CD14-positive monocyte (primary cell): ENCODE measurements at regions not wholly inside any gene's neighbourhood (a gene's known extent, or its start where the extent isn't known, plus 50 kb on each side); places are given as distances from the start of the nearest gene placed in this dataset.

Experiments used
- DNase-seq, 3 donors: peaks; one replicate each; pipeline ENCODE4 v3.0.0-alpha.2; 2011 to 2022
- H2AFZ ChIP-seq: 2 replicates; pipeline ENCODE4 v1.6.0; 2012; ENCODE audit warnings: mild to moderate bottlenecking, low read depth, low read length, inconsistent platforms; ENCODE audit not compliant: insufficient read depth, poor library complexity, severe bottlenecking
- H3K27ac ChIP-seq, 2 donors: 1 replicate in 1 of 2; 2 replicates in 1 of 2; pipeline ENCODE4 v1.5.1; 2012 to 2013; ENCODE audit warnings: low read length in 2 of 2, control low read depth in 1 of 2, inconsistent platforms in 1 of 2, low read depth in 1 of 2, mild to moderate bottlenecking in 1 of 2
- H3K27me3 ChIP-seq, 2 donors: one replicate each; pipeline versions ENCODE4 v1.6.0 to v1.6.1; 2011 to 2013; ENCODE audit warnings: low read length in 2 of 2; ENCODE audit not compliant: control insufficient read depth in 2 of 2, insufficient read depth in 2 of 2
- H3K36me3 ChIP-seq, 2 donors: replicated peaks in 1 of 2; 1 replicate in 1 of 2; 2 replicates in 1 of 2; pipeline versions ENCODE4 v1.5.1 to v1.6.1; 2012 to 2013; ENCODE audit warnings: low read length in 2 of 2, control low read depth in 1 of 2, inconsistent platforms in 1 of 2, mild to moderate bottlenecking in 1 of 2; ENCODE audit not compliant: insufficient read depth in 2 of 2, control insufficient read depth in 1 of 2
- H3K4me1 ChIP-seq, 2 donors: 1 replicate in 1 of 2; 2 replicates in 1 of 2; pipeline versions ENCODE4 v1.5.1 to v1.6.1; 2012 to 2013; ENCODE audit warnings: low read length in 2 of 2, control low read depth in 1 of 2, inconsistent platforms in 1 of 2, mild to moderate bottlenecking in 1 of 2, moderate library complexity in 1 of 2; ENCODE audit not compliant: insufficient read depth in 2 of 2, control insufficient read depth in 1 of 2
- H3K4me2 ChIP-seq: replicated peaks from 2 replicates; pipeline ENCODE3; 2012; ENCODE audit warnings: low read length, moderate library complexity, mild to moderate bottlenecking; ENCODE audit not compliant: poor library complexity, severe bottlenecking; ENCODE audit errors: extremely low read depth
- H3K4me3 ChIP-seq, 3 experiments: fragments of 200-600 bp in 1 of 3; sonication (generic) in 1 of 3; replicated peaks in 1 of 3; 1 replicate in 2 of 3; 2 replicates in 1 of 3; pipeline ENCODE4 v1.5.1; 2011 to 2013; ENCODE audit warnings: low read length in 3 of 3, mild to moderate bottlenecking in 3 of 3, control low read depth in 2 of 3, low read depth in 2 of 3, inconsistent platforms in 1 of 3, moderate library complexity in 1 of 3
- H3K79me2 ChIP-seq: 2 replicates; pipeline ENCODE4 v1.6.0; 2012; ENCODE audit warnings: mild to moderate bottlenecking, control low read depth, inconsistent platforms, low read length, moderate library complexity; ENCODE audit not compliant: insufficient read depth
- H3K9ac ChIP-seq: 2 replicates; pipeline ENCODE4 v1.6.0; 2017; ENCODE audit warnings: low read length, mild to moderate bottlenecking; ENCODE audit not compliant: insufficient read depth, poor library complexity, severe bottlenecking
- H3K9me3 ChIP-seq, 2 donors: replicated peaks in 1 of 2; 1 replicate in 1 of 2; 2 replicates in 1 of 2; pipeline versions ENCODE4 v1.5.1 to v1.6.1; 2012 to 2013; ENCODE audit warnings: low read length in 2 of 2, control low read depth in 1 of 2; ENCODE audit not compliant: control insufficient read depth in 1 of 2, insufficient read depth in 1 of 2
- H4K20me1 ChIP-seq: 2 replicates; pipeline ENCODE4 v1.6.0; 2012; ENCODE audit warnings: mild to moderate bottlenecking, low read length, control low read depth, moderate library complexity; ENCODE audit not compliant: insufficient read depth
- H3K27ac Mint-ChIP-seq, 7 donors: one replicate each; pipeline ENCODE4 v1.8.0; 2020; ENCODE audit warnings: mild to moderate bottlenecking in 7 of 7, mixed read lengths in 7 of 7, moderate library complexity in 6 of 7, inconsistent platforms in 2 of 7
- H3K27me3 Mint-ChIP-seq, 3 donors: one replicate each; pipeline ENCODE4 v1.8.0; 2021 to 2022; ENCODE audit warnings: low read depth in 3 of 3, mild to moderate bottlenecking in 3 of 3, mixed read lengths in 3 of 3, moderate library complexity in 3 of 3, inconsistent platforms in 1 of 3
- H3K36me3 Mint-ChIP-seq, 2 donors: one replicate each; pipeline ENCODE4 v1.8.0; 2020; ENCODE audit warnings: mixed read lengths in 2 of 2, inconsistent platforms in 1 of 2, mild to moderate bottlenecking in 1 of 2
- H3K4me1 Mint-ChIP-seq: one replicate; pipeline ENCODE4 v1.8.0; 2020; ENCODE audit warnings: mild to moderate bottlenecking, mixed read lengths
- H3K4me3 Mint-ChIP-seq, 2 donors: one replicate each; pipeline ENCODE4 v1.8.0; 2020; ENCODE audit warnings: mild to moderate bottlenecking in 2 of 2, mixed read lengths in 2 of 2, moderate library complexity in 1 of 2
- H3K9me3 Mint-ChIP-seq, 7 donors: one replicate each; pipeline ENCODE4 v1.8.0; 2020 to 2022; ENCODE audit warnings: mixed read lengths in 7 of 7, mild to moderate bottlenecking in 6 of 7, moderate library complexity in 6 of 7, inconsistent platforms in 2 of 7
- CTCF ChIP-seq: fragments of 200-600 bp; IDR thresholded peaks from one replicate; pipeline ENCODE4 v1.8.0; 2022; ENCODE audit warnings: antibody characterized with exemption, mild to moderate bottlenecking
- WGBS: methylation state at CpG from one replicate; pipeline ENCODE4 v1.1.5; 2013; ENCODE audit warnings: missing lambda C conversion rate; ENCODE audit not compliant: insufficient coverage; 5-methylcytosine and 5-hydroxymethylcytosine counted together
- intact Hi-C, 2 donors: fragments of 100-400 bp; cut with micrococcal nuclease; formaldehyde crosslinking; loops; one replicate each; pipeline versions ENCODE4 v1.15.0 to v1.15.1; 2023

- Mint-ChIP-seq H3K4me1 (peaks cover 23% of the 10 kb centered on the region), H3K36me3 (no peaks in the 10 kb centered on the region), H3K27me3 (no peaks in the 10 kb centered on the region), H3K27ac (no peak overlapping the region), H3K9me3 (no peaks in the 10 kb centered on the region), H3K4me3 (no peak overlapping the region)
- no peaks in the 10 kb centered on the region for H3K9me3 ChIP-seq
- H4K20me1 ChIP-seq: no peaks in the 10 kb centered on the region
- H3K27ac ChIP-seq: no peak overlapping the region
- TF ChIP-seq CTCF: no peak
- peaks cover 14 to 21% of the 10 kb centered on the region in 2 donors for H3K4me1 ChIP-seq
- intact Hi-C loops: loop anchor here in 1 of 2 donors (10.0 kb wide), 1 partner anchor 187 kb away; no protein-coding TSS in a partner anchor
- no peaks in the 10 kb centered on the region for H3K36me3 ChIP-seq
- H3K4me2 ChIP-seq: no peak overlapping the region
- WGBS: no CpG with 5 or more reads among the region's 1 CpG
- no peak overlapping the region for H2AFZ ChIP-seq
- H3K4me3 ChIP-seq: no peak overlapping the region
- H3K79me2 ChIP-seq: no peaks in the 10 kb centered on the region
- no peaks in the 10 kb centered on the region for H3K27me3 ChIP-seq
- no peak for DNase-seq
- H3K9ac ChIP-seq: no peak overlapping the region
Observed at GRCh38 chr1:172931340-172931739, 119.4 kb downstream of the TNFSF18 start.

GRCh38 chr1:172931761-172932160, 119.0 kb downstream of the TNFSF18 start:
- Histone ChIP-seq H3K27ac (no peak overlapping the region), H4K20me1 (no peaks in the 10 kb centered on the region), H3K4me3 (no peak overlapping the region), H2AFZ (no peak overlapping the region), H3K9me3 (no peaks in the 10 kb centered on the region), H3K4me2 (no peak overlapping the region), H3K9ac (no peak overlapping the region), H3K27me3 (no peaks in the 10 kb centered on the region), H3K4me1 (peaks cover 14 to 21% of the 10 kb centered on the region in 2 donors), H3K36me3 (no peaks in the 10 kb centered on the region), H3K79me2 (no peaks in the 10 kb centered on the region)
- 78% methylated on average over 1 of the region's 4 CpGs for WGBS
- intact Hi-C loops: loop anchor here in 1 of 2 donors (10.0 kb wide), 1 partner anchor 187 kb away; no protein-coding TSS in a partner anchor
- Mint-ChIP-seq H3K4me3 (no peak overlapping the region), H3K4me1 (peaks cover 23% of the 10 kb centered on the region), H3K36me3 (no peaks in the 10 kb centered on the region), H3K27ac (no peak overlapping the region), H3K9me3 (no peaks in the 10 kb centered on the region), H3K27me3 (no peaks in the 10 kb centered on the region)
- no peak for TF ChIP-seq CTCF
- no peak for DNase-seq
